CD14-positive monocyte (primary cell): ENCODE measurements at regions not wholly inside any gene's neighbourhood (a gene's known extent, or its start where the extent isn't known, plus 50 kb on each side); places are given as distances from the start of the nearest gene placed in this dataset.

Experiments used
- DNase-seq, 3 donors: peaks; one replicate each; pipeline ENCODE4 v3.0.0-alpha.2; 2011 to 2022
- H2AFZ ChIP-seq: 2 replicates; pipeline ENCODE4 v1.6.0; 2012; ENCODE audit warnings: mild to moderate bottlenecking, low read depth, low read length, inconsistent platforms; ENCODE audit not compliant: insufficient read depth, poor library complexity, severe bottlenecking
- H3K27ac ChIP-seq, 2 donors: 1 replicate in 1 of 2; 2 replicates in 1 of 2; pipeline ENCODE4 v1.5.1; 2012 to 2013; ENCODE audit warnings: low read length in 2 of 2, control low read depth in 1 of 2, inconsistent platforms in 1 of 2, low read depth in 1 of 2, mild to moderate bottlenecking in 1 of 2
- H3K27me3 ChIP-seq, 2 donors: one replicate each; pipeline versions ENCODE4 v1.6.0 to v1.6.1; 2011 to 2013; ENCODE audit warnings: low read length in 2 of 2; ENCODE audit not compliant: control insufficient read depth in 2 of 2, insufficient read depth in 2 of 2
- H3K36me3 ChIP-seq, 2 donors: replicated peaks in 1 of 2; 1 replicate in 1 of 2; 2 replicates in 1 of 2; pipeline versions ENCODE4 v1.5.1 to v1.6.1; 2012 to 2013; ENCODE audit warnings: low read length in 2 of 2, control low read depth in 1 of 2, inconsistent platforms in 1 of 2, mild to moderate bottlenecking in 1 of 2; ENCODE audit not compliant: insufficient read depth in 2 of 2, control insufficient read depth in 1 of 2
- H3K4me1 ChIP-seq, 2 donors: 1 replicate in 1 of 2; 2 replicates in 1 of 2; pipeline versions ENCODE4 v1.5.1 to v1.6.1; 2012 to 2013; ENCODE audit warnings: low read length in 2 of 2, control low read depth in 1 of 2, inconsistent platforms in 1 of 2, mild to moderate bottlenecking in 1 of 2, moderate library complexity in 1 of 2; ENCODE audit not compliant: insufficient read depth in 2 of 2, control insufficient read depth in 1 of 2
- H3K4me2 ChIP-seq: replicated peaks from 2 replicates; pipeline ENCODE3; 2012; ENCODE audit warnings: low read length, moderate library complexity, mild to moderate bottlenecking; ENCODE audit not compliant: poor library complexity, severe bottlenecking; ENCODE audit errors: extremely low read depth
- H3K4me3 ChIP-seq, 3 experiments: fragments of 200-600 bp in 1 of 3; sonication (generic) in 1 of 3; replicated peaks in 1 of 3; 1 replicate in 2 of 3; 2 replicates in 1 of 3; pipeline ENCODE4 v1.5.1; 2011 to 2013; ENCODE audit warnings: low read length in 3 of 3, mild to moderate bottlenecking in 3 of 3, control low read depth in 2 of 3, low read depth in 2 of 3, inconsistent platforms in 1 of 3, moderate library complexity in 1 of 3
- H3K79me2 ChIP-seq: 2 replicates; pipeline ENCODE4 v1.6.0; 2012; ENCODE audit warnings: mild to moderate bottlenecking, control low read depth, inconsistent platforms, low read length, moderate library complexity; ENCODE audit not compliant: insufficient read depth
- H3K9ac ChIP-seq: 2 replicates; pipeline ENCODE4 v1.6.0; 2017; ENCODE audit warnings: low read length, mild to moderate bottlenecking; ENCODE audit not compliant: insufficient read depth, poor library complexity, severe bottlenecking
- H3K9me3 ChIP-seq, 2 donors: replicated peaks in 1 of 2; 1 replicate in 1 of 2; 2 replicates in 1 of 2; pipeline versions ENCODE4 v1.5.1 to v1.6.1; 2012 to 2013; ENCODE audit warnings: low read length in 2 of 2, control low read depth in 1 of 2; ENCODE audit not compliant: control insufficient read depth in 1 of 2, insufficient read depth in 1 of 2
- H4K20me1 ChIP-seq: 2 replicates; pipeline ENCODE4 v1.6.0; 2012; ENCODE audit warnings: mild to moderate bottlenecking, low read length, control low read depth, moderate library complexity; ENCODE audit not compliant: insufficient read depth
- H3K27ac Mint-ChIP-seq, 7 donors: one replicate each; pipeline ENCODE4 v1.8.0; 2020; ENCODE audit warnings: mild to moderate bottlenecking in 7 of 7, mixed read lengths in 7 of 7, moderate library complexity in 6 of 7, inconsistent platforms in 2 of 7
- H3K27me3 Mint-ChIP-seq, 3 donors: one replicate each; pipeline ENCODE4 v1.8.0; 2021 to 2022; ENCODE audit warnings: low read depth in 3 of 3, mild to moderate bottlenecking in 3 of 3, mixed read lengths in 3 of 3, moderate library complexity in 3 of 3, inconsistent platforms in 1 of 3
- H3K36me3 Mint-ChIP-seq, 2 donors: one replicate each; pipeline ENCODE4 v1.8.0; 2020; ENCODE audit warnings: mixed read lengths in 2 of 2, inconsistent platforms in 1 of 2, mild to moderate bottlenecking in 1 of 2
- H3K4me1 Mint-ChIP-seq: one replicate; pipeline ENCODE4 v1.8.0; 2020; ENCODE audit warnings: mild to moderate bottlenecking, mixed read lengths
- H3K4me3 Mint-ChIP-seq, 2 donors: one replicate each; pipeline ENCODE4 v1.8.0; 2020; ENCODE audit warnings: mild to moderate bottlenecking in 2 of 2, mixed read lengths in 2 of 2, moderate library complexity in 1 of 2
- H3K9me3 Mint-ChIP-seq, 7 donors: one replicate each; pipeline ENCODE4 v1.8.0; 2020 to 2022; ENCODE audit warnings: mixed read lengths in 7 of 7, mild to moderate bottlenecking in 6 of 7, moderate library complexity in 6 of 7, inconsistent platforms in 2 of 7
- WGBS: methylation state at CpG from one replicate; pipeline ENCODE4 v1.1.5; 2013; ENCODE audit warnings: missing lambda C conversion rate; ENCODE audit not compliant: insufficient coverage; 5-methylcytosine and 5-hydroxymethylcytosine counted together
- intact Hi-C, 2 donors: fragments of 100-400 bp; cut with micrococcal nuclease; formaldehyde crosslinking; loops; one replicate each; pipeline versions ENCODE4 v1.15.0 to v1.15.1; 2023
- TF ChIP-seq, protein P1 (sequence below): fragments of 200-600 bp; IDR thresholded peaks from one replicate; pipeline ENCODE4 v1.8.0; 2022; ENCODE audit warnings: antibody characterized with exemption, mild to moderate bottlenecking

GRCh38 chr3:7977245-7978086 lies 524.2 kb upstream of the LMCD1 start:
- no peak for DNase-seq
- no peak overlapping the region for H3K9ac ChIP-seq
- no peaks in the 10 kb centered on the region for H3K36me3 Mint-ChIP-seq
- no peak overlapping the region for H3K27ac ChIP-seq
- H3K36me3 ChIP-seq = no peaks in the 10 kb centered on the region
- no peak overlapping the region for H2AFZ ChIP-seq
- peaks cover 6 to 15% (median 8%) of the 10 kb centered on the region in 7 donors for H3K9me3 Mint-ChIP-seq
- H3K27ac Mint-ChIP-seq = no peak overlapping the region
- no peak overlapping the region for H3K4me2 ChIP-seq
- 91% methylated on average over 3 of the region's 5 CpGs for WGBS
- intact Hi-C loops = no loop called here
- TF ChIP-seq, protein P1, sequence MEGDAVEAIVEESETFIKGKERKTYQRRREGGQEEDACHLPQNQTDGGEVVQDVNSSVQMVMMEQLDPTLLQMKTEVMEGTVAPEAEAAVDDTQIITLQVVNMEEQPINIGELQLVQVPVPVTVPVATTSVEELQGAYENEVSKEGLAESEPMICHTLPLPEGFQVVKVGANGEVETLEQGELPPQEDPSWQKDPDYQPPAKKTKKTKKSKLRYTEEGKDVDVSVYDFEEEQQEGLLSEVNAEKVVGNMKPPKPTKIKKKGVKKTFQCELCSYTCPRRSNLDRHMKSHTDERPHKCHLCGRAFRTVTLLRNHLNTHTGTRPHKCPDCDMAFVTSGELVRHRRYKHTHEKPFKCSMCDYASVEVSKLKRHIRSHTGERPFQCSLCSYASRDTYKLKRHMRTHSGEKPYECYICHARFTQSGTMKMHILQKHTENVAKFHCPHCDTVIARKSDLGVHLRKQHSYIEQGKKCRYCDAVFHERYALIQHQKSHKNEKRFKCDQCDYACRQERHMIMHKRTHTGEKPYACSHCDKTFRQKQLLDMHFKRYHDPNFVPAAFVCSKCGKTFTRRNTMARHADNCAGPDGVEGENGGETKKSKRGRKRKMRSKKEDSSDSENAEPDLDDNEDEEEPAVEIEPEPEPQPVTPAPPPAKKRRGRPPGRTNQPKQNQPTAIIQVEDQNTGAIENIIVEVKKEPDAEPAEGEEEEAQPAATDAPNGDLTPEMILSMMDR = no peak
- no peak overlapping the region for H3K4me3 Mint-ChIP-seq
- no peak overlapping the region for H3K4me3 ChIP-seq
- H3K79me2 ChIP-seq = no peaks in the 10 kb centered on the region
- H4K20me1 ChIP-seq = no peaks in the 10 kb centered on the region
- no peaks in the 10 kb centered on the region for H3K4me1 Mint-ChIP-seq
- H3K27me3 ChIP-seq = no peaks in the 10 kb centered on the region
- no peaks in the 10 kb centered on the region for H3K4me1 ChIP-seq
- H3K27me3 Mint-ChIP-seq = peaks cover 0 to 1% (median 0%) of the 10 kb centered on the region in 3 donors
- peaks cover 7% of the 10 kb centered on the region in 2 donors for H3K9me3 ChIP-seq

DNA sequence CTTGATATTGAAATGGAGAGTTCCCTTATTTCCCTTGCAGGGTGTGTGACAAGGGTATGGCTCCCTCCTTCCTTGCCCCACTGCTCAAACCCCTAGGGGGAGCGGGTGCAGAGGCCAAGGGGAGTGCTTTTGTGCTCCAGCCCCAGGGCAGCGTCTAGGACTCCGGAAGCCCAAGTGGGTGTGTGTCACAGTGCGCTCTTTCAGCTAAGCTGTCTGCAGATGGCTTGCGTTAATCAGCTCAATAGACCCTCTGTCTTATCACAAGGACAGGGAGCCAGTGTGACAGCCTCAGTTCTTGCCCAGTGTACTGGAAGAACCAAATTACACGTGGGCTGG lies 523.6 kb upstream of the LMCD1 start:
- Histone ChIP-seq H3K4me3 (no peak overlapping the region), H3K36me3 (no peaks in the 10 kb centered on the region), H3K9ac (no peak overlapping the region), H3K79me2 (no peaks in the 10 kb centered on the region), H3K4me1 (no peaks in the 10 kb centered on the region), H3K27me3 (no peaks in the 10 kb centered on the region), H3K9me3 (peaks cover 7% of the 10 kb centered on the region in 2 donors), H3K4me2 (no peak overlapping the region), H2AFZ (no peak overlapping the region), H4K20me1 (no peaks in the 10 kb centered on the region), H3K27ac (no peak overlapping the region)
- Mint-ChIP-seq H3K9me3 (peaks cover 6 to 15% (median 8%) of the 10 kb centered on the region in 7 donors), H3K27ac (no peak overlapping the region), H3K27me3 (peaks cover 0 to 1% (median 0%) of the 10 kb centered on the region in 3 donors), H3K4me3 (no peak overlapping the region), H3K4me1 (no peaks in the 10 kb centered on the region), H3K36me3 (no peaks in the 10 kb centered on the region)
- TF ChIP-seq, protein P1 = no peak
- no peak for DNase-seq
- 90% methylated on average over 5 of the region's 6 CpGs for WGBS
- intact Hi-C loops = no loop called here
